NOMO-1 treated with dmso at 0.1 percent for 144 hours (cell line): ENCODE measurements at regions not wholly inside any gene's neighbourhood (a gene's known extent, or its start where the extent isn't known, plus 50 kb on each side); places are given as distances from the start of the nearest gene placed in this dataset.

Experiments
- DNase-seq: peaks from one replicate; lab custom pipeline; 2025; ENCODE audit not compliant: unreplicated experiment; lab: John Stamatoyannopoulos, UW

- no peak for DNase-seq
Observed at GRCh38 chr14:58836303-58836974, 198.7 kb downstream of the DACT1 start.

GRCh38 chr14:58839233-58839632, 201.5 kb downstream of the DACT1 start:
- DNase-seq = no peak

- no peak for DNase-seq
Observed at GRCh38 chr14:58844544-58844943, 206.8 kb downstream of the DACT1 start.

GRCh38 chr14:58846682-58847465, 209.1 kb downstream of the DACT1 start:
- no peak for DNase-seq

GRCh38 chr14:58848365-58848764, 210.6 kb downstream of the DACT1 start:
- DNase-seq = no peak

GRCh38 chr14:58849601-58850000, 211.8 kb downstream of the DACT1 start:
- DNase-seq = no peak

- DNase-seq = no peak
Observed at GRCh38 chr14:58850011-58850410, 212.2 kb downstream of the DACT1 start.

- DNase-seq = no peak
Observed at GRCh38 chr14:58861586-58861985, 223.8 kb downstream of the DACT1 start.

GRCh38 chr14:58862416-58863160, 224.8 kb downstream of the DACT1 start:
- no peak for DNase-seq

- no peak for DNase-seq
Observed at GRCh38 chr14:58863661-58864345, 226.0 kb downstream of the DACT1 start.

GRCh38 chr14:58864751-58865513, 227.2 kb downstream of the DACT1 start:
- no peak for DNase-seq

- DNase-seq = no peak
Observed at GRCh38 chr14:58865514-58866281, 227.9 kb downstream of the DACT1 start.

GRCh38 chr14:58866391-58866790, 228.6 kb downstream of the DACT1 start:
- no peak for DNase-seq

- DNase-seq = no peak
Observed at GRCh38 chr14:58870961-58871360, 233.2 kb downstream of the DACT1 start.

GRCh38 chr14:58871573-58871972, 233.8 kb downstream of the DACT1 start:
- no peak for DNase-seq

- DNase-seq = no peak
Observed at GRCh38 chr14:58872061-58872460, 234.3 kb downstream of the DACT1 start.

GRCh38 chr14:58873228-58873953, 235.6 kb downstream of the DACT1 start:
- no peak for DNase-seq

GRCh38 chr14:58875613-58876012, 237.9 kb downstream of the DACT1 start:
- no peak for DNase-seq

- no peak for DNase-seq
Observed at GRCh38 chr14:58876608-58877007, 238.8 kb downstream of the DACT1 start.
